ENCODE measurements at regions not wholly inside any gene's neighbourhood (a gene's known extent, or its start where the extent isn't known, plus 50 kb on each side); places are given as distances from the start of the nearest gene placed in this dataset.

- Mint-ChIP-seq H3K9me3 (ENCODE audit: low read depth, unreplicated experiment) (peaks cover 5% of the 10 kb centered on the region), H3K36me3 (ENCODE audit: insufficient read depth, unreplicated experiment) (no peaks in the 10 kb centered on the region), H3K27me3 (ENCODE audit: unreplicated experiment) (no peaks in the 10 kb centered on the region), H3K4me1 (ENCODE audit: low read depth, unreplicated experiment) (no peaks in the 10 kb centered on the region), H3K4me3 (ENCODE audit: low read depth, unreplicated experiment) (no peak overlapping the region), H3K27ac (ENCODE audit: unreplicated experiment) (no peak overlapping the region)
- no TSS peak for BruUV-seq (replicated peaks)
- intact Hi-C loops (cut with micrococcal nuclease; ENCODE audit: unreplicated experiment): no loop called here
- no peak for TF ChIP-seq CTCF (IDR thresholded peaks at IDR 0.05; ENCODE audit: unreplicated experiment)
- DNase-seq: no peak
- CTCF ChIA-PET: no interaction called here
Measured at GRCh38 chr11:29750392-29750791, 266.4 kb downstream of the KCNA4 start.

DNA sequence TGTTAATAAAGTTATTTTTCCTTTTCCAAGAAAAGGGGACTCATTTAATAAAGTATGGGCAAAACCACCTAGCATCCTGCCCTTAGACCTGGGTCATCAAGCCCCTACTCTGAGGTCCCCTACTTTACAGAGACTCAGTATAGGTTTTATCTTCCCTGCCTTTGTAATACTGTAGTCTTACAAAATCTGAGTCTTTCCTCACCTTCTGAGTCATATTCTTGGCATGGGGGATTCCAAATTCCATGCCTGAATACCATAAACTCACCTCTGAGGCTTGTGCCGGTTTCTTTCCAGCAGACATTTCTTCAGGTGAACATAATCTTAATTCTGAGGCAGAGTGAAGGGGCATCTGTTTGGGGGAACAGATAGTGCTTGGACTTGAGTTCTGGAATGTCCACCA is 282.5 kb downstream of the KCNA4 start:
- BruUV-seq (replicated peaks): no TSS peak
- intact Hi-C loops (cut with micrococcal nuclease; ENCODE audit: unreplicated experiment): no loop called here
- H3K27ac Mint-ChIP-seq (ENCODE audit: unreplicated experiment): no peak overlapping the region
- no peaks in the 10 kb centered on the region for H3K36me3 Mint-ChIP-seq (ENCODE audit: insufficient read depth, unreplicated experiment)
- H3K4me3 Mint-ChIP-seq (ENCODE audit: low read depth, unreplicated experiment): no peak overlapping the region
- peaks cover under 1% of the 10 kb centered on the region for H3K9me3 Mint-ChIP-seq (ENCODE audit: low read depth, unreplicated experiment)
- H3K4me1 Mint-ChIP-seq (ENCODE audit: low read depth, unreplicated experiment): no peaks in the 10 kb centered on the region
- no peak for DNase-seq
- TF ChIP-seq CTCF (IDR thresholded peaks at IDR 0.05; ENCODE audit: unreplicated experiment): no peak
- CTCF ChIA-PET: no interaction called here
- no peaks in the 10 kb centered on the region for H3K27me3 Mint-ChIP-seq (ENCODE audit: unreplicated experiment)

GRCh38 chr11:29713831-29714320 is 303.0 kb downstream of the KCNA4 start:
- TF ChIP-seq CTCF (IDR thresholded peaks at IDR 0.05; ENCODE audit: unreplicated experiment): no peak
- no peaks in the 10 kb centered on the region for H3K27me3 Mint-ChIP-seq (ENCODE audit: unreplicated experiment)
- no peak overlapping the region for H3K27ac Mint-ChIP-seq (ENCODE audit: unreplicated experiment)
- no peak overlapping the region for H3K4me3 Mint-ChIP-seq (ENCODE audit: low read depth, unreplicated experiment)
- H3K4me1 Mint-ChIP-seq (ENCODE audit: low read depth, unreplicated experiment): no peaks in the 10 kb centered on the region
- BruUV-seq (replicated peaks): no TSS peak
- H3K36me3 Mint-ChIP-seq (ENCODE audit: insufficient read depth, unreplicated experiment): no peaks in the 10 kb centered on the region
- CTCF ChIA-PET: no interaction called here
- DNase-seq: no peak
- intact Hi-C loops (cut with micrococcal nuclease; ENCODE audit: unreplicated experiment): no loop called here
- peaks cover 7% of the 10 kb centered on the region for H3K9me3 Mint-ChIP-seq (ENCODE audit: low read depth, unreplicated experiment)

GRCh38 chr11:29712616-29713015 is 304.2 kb downstream of the KCNA4 start:
- CTCF ChIA-PET: interaction anchor here (0.6 kb wide), 1 partner anchor 191 kb away, joined by 3 read pairs; no protein-coding TSS in a partner anchor
- Mint-ChIP-seq H3K4me3 (ENCODE audit: low read depth, unreplicated experiment) (no peak overlapping the region), H3K9me3 (ENCODE audit: low read depth, unreplicated experiment) (peaks cover 7% of the 10 kb centered on the region), H3K27me3 (ENCODE audit: unreplicated experiment) (no peaks in the 10 kb centered on the region), H3K36me3 (ENCODE audit: insufficient read depth, unreplicated experiment) (no peaks in the 10 kb centered on the region), H3K27ac (ENCODE audit: unreplicated experiment) (no peak overlapping the region), H3K4me1 (ENCODE audit: low read depth, unreplicated experiment) (no peaks in the 10 kb centered on the region)
- no peak for DNase-seq
- no peak for TF ChIP-seq CTCF (IDR thresholded peaks at IDR 0.05; ENCODE audit: unreplicated experiment)
- BruUV-seq (replicated peaks): no TSS peak
- intact Hi-C loops (cut with micrococcal nuclease; ENCODE audit: unreplicated experiment): no loop called here

Data from Calu3 (cell line).